GM12864 (cell line): ENCODE measurements at regions not wholly inside any gene's neighbourhood (a gene's known extent, or its start where the extent isn't known, plus 50 kb on each side); places are given as distances from the start of the nearest gene placed in this dataset.

Experiments used
- DNase-seq: peaks from one replicate; pipeline ENCODE4 v3.0.0-alpha.2; 2011; ENCODE audit warnings: low read depth
- H3K4me3 ChIP-seq: 2 replicates; pipeline ENCODE4 v1.5.1; 2011; ENCODE audit warnings: mild to moderate bottlenecking, low read depth, low read length, control low read depth
- CTCF ChIP-seq: IDR thresholded peaks from 2 replicates; pipeline ENCODE4 v1.5.1; 2011; ENCODE audit warnings: low read depth, mild to moderate bottlenecking, moderate library complexity, low read length, control low read depth, inconsistent platforms; ENCODE audit errors: missing control alignments

GRCh38 chr9:73872701-73873100 is 624.4 kb upstream of the RORB start:
- no peak overlapping the region for H3K4me3 ChIP-seq
- no peak for TF ChIP-seq CTCF
- no peak for DNase-seq

GRCh38 chr9:73880101-73880500 is 617.0 kb upstream of the RORB start:
- TF ChIP-seq CTCF = no peak
- DNase-seq = no peak
- no peak overlapping the region for H3K4me3 ChIP-seq

GRCh38 chr9:73889023-73889422 is 608.1 kb upstream of the RORB start:
- H3K4me3 ChIP-seq = no peak overlapping the region
- no peak for DNase-seq
- TF ChIP-seq CTCF = no peak

- no peak for TF ChIP-seq CTCF
- H3K4me3 ChIP-seq = no peak overlapping the region
- DNase-seq = no peak
Observed at GRCh38 chr9:73890685-73891277, 606.4 kb upstream of the RORB start.

GRCh38 chr9:73892335-73892734 is 604.8 kb upstream of the RORB start:
- no peak for TF ChIP-seq CTCF
- no peak for DNase-seq
- H3K4me3 ChIP-seq = no peak overlapping the region

GRCh38 chr9:73893230-73893629 is 603.9 kb upstream of the RORB start:
- DNase-seq = no peak
- no peak overlapping the region for H3K4me3 ChIP-seq
- no peak for TF ChIP-seq CTCF

GRCh38 chr9:73896061-73896460 is 601.1 kb upstream of the RORB start:
- H3K4me3 ChIP-seq = no peak overlapping the region
- DNase-seq = no peak
- no peak for TF ChIP-seq CTCF
